HepG2 (cell line): ENCODE measurements at regions not wholly inside any gene's neighbourhood (a gene's known extent, or its start where the extent isn't known, plus 50 kb on each side); places are given as distances from the start of the nearest gene placed in this dataset.

Experiments
- ATAC-seq: fragments of 200-7000 bp; cut with Tn5 transposase; 3 replicates; pipeline ENCODE4 v1.9.1; 2020; ENCODE audit warnings: mild to moderate bottlenecking, moderate library complexity
- BruUV-seq: library from RNA; stranded (reverse); fragments of 400-500 nt; replicated peaks from 2 replicates; lab custom pipeline; 2021; lab: Mats Ljungman, UMichigan
- CTCF ChIA-PET: fragments of 300-600 bp; formaldehyde crosslinking; extraction: SDS; loops from one replicate; lab custom pipeline; 2021; ENCODE audit warnings: low total read pairs, inconsistent platforms, low intra/inter-chr PET ratio; lab: Yijun Ruan, JAX
- POLR2A ChIA-PET: fragments of 350-600 bp; sonication (Branson Sonifier 250); formaldehyde crosslinking; loops from one replicate; lab custom pipeline; 2020; ENCODE audit warnings: antibody characterized with exemption, inconsistent platforms; lab: Yijun Ruan, JAX
- DNase-seq: peaks from one replicate; pipeline ENCODE4 v3.0.0-alpha.2; 2015; ENCODE audit warnings: low spot score
- FAIRE-seq: peaks from 3 replicates; lab custom pipeline; 2011; peaks lifted over from hg19 to GRCh38; lab: Jason Lieb, UNC
- H2AFZ ChIP-seq: one replicate; pipeline ENCODE4 v1.6.1; 2011; ENCODE audit warnings: low read length, inconsistent platforms
- H3K27ac ChIP-seq: fragments of 300-600 bp; 3 replicates; pipeline ENCODE4 v1.8.0; 2011; ENCODE audit warnings: mixed run types, mild to moderate bottlenecking, mixed read lengths, low read length, inconsistent platforms; ENCODE audit not compliant: insufficient read depth; ENCODE audit errors: extremely low read length
- H3K27me3 ChIP-seq, 2 experiments: fragments of 200-600 bp in 1 of 2; 2 replicates in 1 of 2; 3 replicates in 1 of 2; pipeline versions ENCODE4 v1.6.0 to v1.8.0; 2011; ENCODE audit warnings: low read length in 2 of 2, mild to moderate bottlenecking in 2 of 2, moderate library complexity in 2 of 2, inconsistent platforms in 1 of 2; ENCODE audit not compliant: insufficient read depth in 2 of 2, control insufficient read depth in 1 of 2
- H3K36me3 ChIP-seq, 2 experiments: fragments of 200-600 bp in 1 of 2; replicated peaks in 1 of 2; 2 replicates in 1 of 2; 3 replicates in 1 of 2; pipeline versions ENCODE4 v1.5.1 to v1.8.0; 2011; ENCODE audit warnings: low read length in 2 of 2, inconsistent platforms in 1 of 2; ENCODE audit not compliant: insufficient read depth in 2 of 2, control insufficient read depth in 1 of 2
- H3K4me1 ChIP-seq: 2 replicates; pipeline ENCODE4 v1.5.1; 2012; ENCODE audit warnings: low read length, inconsistent platforms; ENCODE audit not compliant: insufficient read depth
- H3K4me2 ChIP-seq: 2 replicates; pipeline ENCODE4 v1.6.0; 2011; ENCODE audit warnings: low read depth, low read length, inconsistent platforms
- H3K4me3 ChIP-seq, 3 experiments: fragments of 200-600 bp in 1 of 3; sonication (generic), shearing (Covaris generic) in 1 of 3; replicated peaks in 1 of 3; 2 replicates each; pipeline ENCODE4 v1.5.1; 2011 to 2016; ENCODE audit warnings: low read length in 3 of 3, inconsistent platforms in 2 of 3, low read depth in 2 of 3, mild to moderate bottlenecking in 2 of 3, control low read depth in 1 of 3, mixed read lengths in 1 of 3; ENCODE audit not compliant: insufficient read depth in 1 of 3
- H3K79me2 ChIP-seq: one replicate; pipeline ENCODE4 v1.6.1; 2011; ENCODE audit warnings: low read length, inconsistent platforms; ENCODE audit not compliant: insufficient read depth
- H3K9ac ChIP-seq: 2 replicates; pipeline ENCODE4 v1.6.0; 2011; ENCODE audit warnings: mild to moderate bottlenecking, low read depth, low read length, inconsistent platforms; ENCODE audit not compliant: insufficient read depth
- H3K9me3 ChIP-seq: 2 replicates; pipeline ENCODE4 v1.5.1; 2012; ENCODE audit warnings: mild to moderate bottlenecking, low read length
- H4K20me1 ChIP-seq: 2 replicates; pipeline ENCODE4 v1.6.0; 2011; ENCODE audit warnings: inconsistent platforms, mild to moderate bottlenecking, low read length, moderate library complexity; ENCODE audit not compliant: insufficient read depth
- AGO1 ChIP-seq: fragments of 200-400 bp; formaldehyde crosslinking; IDR thresholded peaks from 2 replicates; pipeline ENCODE4 v1.6.1; 2017; ENCODE audit warnings: mild to moderate bottlenecking, low read depth, low read length, moderate library complexity; ENCODE audit not compliant: poor library complexity, severe bottlenecking
- ATF1 ChIP-seq: IDR thresholded peaks from 2 replicates; pipeline ENCODE4 v1.6.1; 2016; ENCODE audit warnings: mild to moderate bottlenecking, control low read depth
- EED ChIP-seq: sonication (generic); formaldehyde crosslinking; IDR thresholded peaks from 2 replicates; pipeline ENCODE4 v1.5.0; 2020; ENCODE audit warnings: mild to moderate bottlenecking, missing genetic modification reagents
- GLMP ChIP-seq: sonication (generic); formaldehyde crosslinking; IDR thresholded peaks from 2 replicates; pipeline ENCODE4 v1.9.0; 2021; ENCODE audit warnings: missing genetic modification reagents, mild to moderate bottlenecking, borderline replicate concordance
- POGK ChIP-seq: sonication (generic); formaldehyde crosslinking; conservative IDR thresholded peaks from 2 replicates; pipeline ENCODE4 v1.8.0; 2022; ENCODE audit warnings: mild to moderate bottlenecking, moderate library complexity, missing genetic modification reagents
- SIX4 ChIP-seq: sonication (generic); formaldehyde crosslinking; IDR thresholded peaks from 2 replicates; pipeline ENCODE4 v1.4.0; 2020; ENCODE audit warnings: missing genetic modification reagents
- TRIM24 ChIP-seq: sonication (generic); formaldehyde crosslinking; IDR thresholded peaks from 2 replicates; pipeline ENCODE4 v1.8.0; 2022; ENCODE audit warnings: mild to moderate bottlenecking, missing genetic modification reagents
- ZNF253 ChIP-seq: sonication (generic); formaldehyde crosslinking; IDR thresholded peaks from 2 replicates; pipeline ENCODE4 v1.8.0; 2022; ENCODE audit warnings: mild to moderate bottlenecking, missing genetic modification reagents, borderline replicate concordance
- ZNF446 ChIP-seq: sonication (generic); formaldehyde crosslinking; IDR thresholded peaks from 2 replicates; pipeline ENCODE4 v1.5.0; 2020; ENCODE audit warnings: mild to moderate bottlenecking, missing genetic modification reagents
- ZNF468 ChIP-seq: sonication (generic); formaldehyde crosslinking; IDR thresholded peaks from 2 replicates; pipeline ENCODE4 v1.8.0; 2022; ENCODE audit warnings: mild to moderate bottlenecking, moderate library complexity, missing genetic modification reagents
- ZNF589 ChIP-seq: sonication (generic); formaldehyde crosslinking; conservative IDR thresholded peaks from 2 replicates; pipeline ENCODE4 v1.8.0; 2022; ENCODE audit warnings: mild to moderate bottlenecking, moderate library complexity, missing genetic modification reagents
- WGBS: methylation state at CpG from one replicate; pipeline ENCODE4 v1.1.6; 2017; ENCODE audit warnings: low lambda C conversion rate; 5-methylcytosine and 5-hydroxymethylcytosine counted together
- in situ Hi-C: cut with HindIII; loops from 2 replicates; pipeline ENCODE4 v1.10.0; 2017; ENCODE audit warnings: low pct_unique_long_range_greater_than_20kb; ENCODE audit not compliant: extremely low pct_ligation_motif_present
- intact Hi-C: fragments of 100-400 bp; cut with micrococcal nuclease; formaldehyde crosslinking; loops from one replicate; pipeline ENCODE4 v1.10.0; 2022; ENCODE audit not compliant: unreplicated experiment
- TF ChIP-seq, protein P1 (sequence below): sonication (generic); formaldehyde crosslinking; IDR thresholded peaks from 2 replicates; pipeline ENCODE4 v1.4.0; 2020; ENCODE audit warnings: missing genetic modification reagents, mild to moderate bottlenecking, borderline replicate concordance
- TF ChIP-seq, protein P2 (sequence below): sonication (generic); formaldehyde crosslinking; IDR thresholded peaks from 2 replicates; pipeline ENCODE4 v1.4.0; 2020; ENCODE audit warnings: low read depth, mild to moderate bottlenecking, missing genetic modification reagents

DNA sequence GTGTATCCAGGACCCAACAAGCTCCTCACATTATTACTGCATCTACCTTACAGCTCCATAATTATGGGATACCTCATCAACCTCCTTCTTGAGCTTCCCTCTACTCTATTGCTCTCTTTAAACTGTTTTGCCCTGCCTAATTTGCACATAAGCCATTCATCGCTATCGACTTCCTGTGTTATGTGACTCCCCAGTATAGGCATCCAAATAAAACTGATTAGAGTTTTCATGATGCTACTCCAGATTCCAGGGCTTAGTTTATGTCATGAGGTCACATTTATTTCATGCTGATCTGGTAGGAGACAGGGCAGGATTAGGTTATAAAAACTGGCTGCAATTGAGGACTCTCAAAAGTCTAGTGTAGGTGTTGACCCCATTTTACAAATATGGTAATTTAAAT is 569.9 kb upstream of the MGAT4C start:
- no peak overlapping the region for H3K9ac ChIP-seq
- H4K20me1 ChIP-seq, result no peaks in the 10 kb centered on the region
- ChIA-PET POLR2A (no interaction called here), CTCF (no interaction called here)
- no peak overlapping the region for H3K4me3 ChIP-seq
- H3K4me1 ChIP-seq, result no peaks in the 10 kb centered on the region
- H3K27ac ChIP-seq, result no peak overlapping the region
- DNase-seq, result no peak
- in situ Hi-C loops (no loop called here), intact Hi-C loops (no loop called here)
- no peaks in the 10 kb centered on the region for H3K36me3 ChIP-seq
- TF ChIP-seq ATF1 (no peak), ZNF446 (CRISPR knock-in tag) (no peak), ZNF253 (CRISPR knock-in tag) (no peak), ZNF468 (CRISPR knock-in tag) (no peak), ZNF589 (CRISPR knock-in tag) (no peak)
- ATAC-seq, result no peak
- H3K27me3 ChIP-seq, result no peaks in the 10 kb centered on the region
- no TSS peak for BruUV-seq
- no peak overlapping the region for H2AFZ ChIP-seq
- H3K4me2 ChIP-seq, result no peak overlapping the region
- FAIRE-seq, result no peak
- WGBS, result 22% methylated on average over 2 of the region's 2 CpGs
- H3K79me2 ChIP-seq, result no peaks in the 10 kb centered on the region
- no peaks in the 10 kb centered on the region; the same call in 1 of the 2 replicates for H3K9me3 ChIP-seq

GRCh38 chr12:86801439-86801838 is 545.2 kb upstream of the MGAT4C start:
- ChIA-PET CTCF (no interaction called here), POLR2A (no interaction called here)
- Histone ChIP-seq H3K4me3 (no peak overlapping the region), H4K20me1 (no peaks in the 10 kb centered on the region), H2AFZ (no peak overlapping the region), H3K27ac (no peak overlapping the region), H3K4me2 (no peak overlapping the region), H3K36me3 (no peaks in the 10 kb centered on the region), H3K9me3 (peaks cover 28% of the 10 kb centered on the region), H3K4me1 (no peaks in the 10 kb centered on the region), H3K9ac (no peak overlapping the region), H3K79me2 (no peaks in the 10 kb centered on the region), H3K27me3 (no peaks in the 10 kb centered on the region)
- FAIRE-seq (no peak), ATAC-seq (no peak), DNase-seq (no peak)
- no TSS peak for BruUV-seq
- in situ Hi-C loops, result no loop called here
- intact Hi-C loops, result no loop called here
- WGBS, result 0% methylated on average over 1 of the region's 1 CpG
- TF ChIP-seq, protein P1, sequence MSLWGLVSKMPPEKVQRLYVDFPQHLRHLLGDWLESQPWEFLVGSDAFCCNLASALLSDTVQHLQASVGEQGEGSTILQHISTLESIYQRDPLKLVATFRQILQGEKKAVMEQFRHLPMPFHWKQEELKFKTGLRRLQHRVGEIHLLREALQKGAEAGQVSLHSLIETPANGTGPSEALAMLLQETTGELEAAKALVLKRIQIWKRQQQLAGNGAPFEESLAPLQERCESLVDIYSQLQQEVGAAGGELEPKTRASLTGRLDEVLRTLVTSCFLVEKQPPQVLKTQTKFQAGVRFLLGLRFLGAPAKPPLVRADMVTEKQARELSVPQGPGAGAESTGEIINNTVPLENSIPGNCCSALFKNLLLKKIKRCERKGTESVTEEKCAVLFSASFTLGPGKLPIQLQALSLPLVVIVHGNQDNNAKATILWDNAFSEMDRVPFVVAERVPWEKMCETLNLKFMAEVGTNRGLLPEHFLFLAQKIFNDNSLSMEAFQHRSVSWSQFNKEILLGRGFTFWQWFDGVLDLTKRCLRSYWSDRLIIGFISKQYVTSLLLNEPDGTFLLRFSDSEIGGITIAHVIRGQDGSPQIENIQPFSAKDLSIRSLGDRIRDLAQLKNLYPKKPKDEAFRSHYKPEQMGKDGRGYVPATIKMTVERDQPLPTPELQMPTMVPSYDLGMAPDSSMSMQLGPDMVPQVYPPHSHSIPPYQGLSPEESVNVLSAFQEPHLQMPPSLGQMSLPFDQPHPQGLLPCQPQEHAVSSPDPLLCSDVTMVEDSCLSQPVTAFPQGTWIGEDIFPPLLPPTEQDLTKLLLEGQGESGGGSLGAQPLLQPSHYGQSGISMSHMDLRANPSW (CRISPR knock-in tag), result no peak
- TF ChIP-seq SIX4 (CRISPR knock-in tag) (no peak), POGK (CRISPR knock-in tag) (no peak), TRIM24 (CRISPR knock-in tag) (no peak), AGO1 (no peak), EED (CRISPR knock-in tag) (no peak), GLMP (no peak)
- TF ChIP-seq, protein P2, sequence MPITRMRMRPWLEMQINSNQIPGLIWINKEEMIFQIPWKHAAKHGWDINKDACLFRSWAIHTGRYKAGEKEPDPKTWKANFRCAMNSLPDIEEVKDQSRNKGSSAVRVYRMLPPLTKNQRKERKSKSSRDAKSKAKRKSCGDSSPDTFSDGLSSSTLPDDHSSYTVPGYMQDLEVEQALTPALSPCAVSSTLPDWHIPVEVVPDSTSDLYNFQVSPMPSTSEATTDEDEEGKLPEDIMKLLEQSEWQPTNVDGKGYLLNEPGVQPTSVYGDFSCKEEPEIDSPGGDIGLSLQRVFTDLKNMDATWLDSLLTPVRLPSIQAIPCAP (CRISPR knock-in tag), result no peak
